HG03432 (cell line): ENCODE measurements at regions not wholly inside any gene's neighbourhood (a gene's known extent, or its start where the extent isn't known, plus 50 kb on each side); places are given as distances from the start of the nearest gene placed in this dataset.

Experiments
- ATAC-seq: cut with Tn5 transposase; IDR thresholded peaks from one replicate; pipeline ENCODE4 v1.9.1; 2021; ENCODE audit warnings: mild to moderate bottlenecking, moderate library complexity; ENCODE audit not compliant: unreplicated experiment

- ATAC-seq: peak; percentile 96
Observed at GRCh38 chr15:46297766-46298165, 662.9 kb downstream of the SQOR start.

GRCh38 chr15:46300716-46301115 is 665.9 kb downstream of the SQOR start:
- ATAC-seq: no peak

GRCh38 chr15:46301291-46301690 is 666.5 kb downstream of the SQOR start:
- ATAC-seq: no peak

GRCh38 chr15:46301826-46302225 is 667.0 kb downstream of the SQOR start:
- ATAC-seq: no peak

- no peak for ATAC-seq
Observed at GRCh38 chr15:46304321-46304720, 669.5 kb downstream of the SQOR start.

- no peak for ATAC-seq
Observed at GRCh38 chr15:46307746-46308145, 672.9 kb downstream of the SQOR start.

- ATAC-seq: no peak
Observed at GRCh38 chr15:46309914-46310313, 675.1 kb downstream of the SQOR start.

GRCh38 chr15:46312133-46312740 is 677.4 kb downstream of the SQOR start:
- peak; percentile 94 for ATAC-seq

GRCh38 chr15:46315434-46315833 is 680.6 kb downstream of the SQOR start:
- no peak for ATAC-seq

GRCh38 chr15:46316024-46316423 is 681.2 kb downstream of the SQOR start:
- ATAC-seq: no peak

- ATAC-seq: no peak
Observed at GRCh38 chr15:46317029-46317428, 682.2 kb downstream of the SQOR start.

- no peak for ATAC-seq
Observed at GRCh38 chr15:46322753-46323152, 687.9 kb downstream of the SQOR start.

- ATAC-seq: no peak
Observed at GRCh38 chr15:46326173-46326572, 691.3 kb downstream of the SQOR start.

- no peak for ATAC-seq
Observed at GRCh38 chr15:46328821-46329220, 694.0 kb downstream of the SQOR start.

GRCh38 chr15:46329876-46330275 is 695.0 kb downstream of the SQOR start:
- ATAC-seq: no peak

GRCh38 chr15:46331546-46331945 is 696.7 kb downstream of the SQOR start:
- no peak for ATAC-seq

GRCh38 chr15:46343196-46343935 is 708.5 kb downstream of the SQOR start:
- ATAC-seq: no peak

- no peak for ATAC-seq
Observed at GRCh38 chr15:46344115-46344724, 709.4 kb downstream of the SQOR start.

- ATAC-seq: no peak
Observed at GRCh38 chr15:46344915-46345314, 710.1 kb downstream of the SQOR start.

- no peak for ATAC-seq
Observed at GRCh38 chr15:46354443-46354842, 719.6 kb downstream of the SQOR start.

GRCh38 chr15:46365572-46365971 is 730.7 kb downstream of the SQOR start:
- no peak for ATAC-seq

- no peak for ATAC-seq
Observed at GRCh38 chr15:46366360-46367007, 731.7 kb downstream of the SQOR start.
